Ovary (tissue), 3 donors: ENCODE measurements at regions not wholly inside any gene's neighbourhood (a gene's known extent, or its start where the extent isn't known, plus 50 kb on each side); places are given as distances from the start of the nearest gene placed in this dataset.

Source experiments
- EP300 ChIP-seq: sonication (generic); formaldehyde crosslinking; IDR thresholded peaks from one replicate; pipeline ENCODE4 v1.6.1; 2017; ENCODE audit warnings: antibody characterized with exemption
- POLR2A ChIP-seq: fragments of 450-650 bp; IDR thresholded peaks from one replicate; pipeline ENCODE4 v1.6.1; 2017; ENCODE audit warnings: antibody characterized with exemption, mild to moderate bottlenecking, moderate library complexity
- TF ChIP-seq, protein P1 (sequence below), 3 donors: fragments of 450-650 bp in 2 of 3; fragments of 200-600 bp in 1 of 3; IDR thresholded peaks; one replicate each; pipeline versions ENCODE4 v1.5.1 to v1.8.0; 2016 to 2022; ENCODE audit warnings: antibody characterized with exemption in 3 of 3, mild to moderate bottlenecking in 1 of 3
- donor health status: DM: no; HTN: no; CAD: no.

DNA sequence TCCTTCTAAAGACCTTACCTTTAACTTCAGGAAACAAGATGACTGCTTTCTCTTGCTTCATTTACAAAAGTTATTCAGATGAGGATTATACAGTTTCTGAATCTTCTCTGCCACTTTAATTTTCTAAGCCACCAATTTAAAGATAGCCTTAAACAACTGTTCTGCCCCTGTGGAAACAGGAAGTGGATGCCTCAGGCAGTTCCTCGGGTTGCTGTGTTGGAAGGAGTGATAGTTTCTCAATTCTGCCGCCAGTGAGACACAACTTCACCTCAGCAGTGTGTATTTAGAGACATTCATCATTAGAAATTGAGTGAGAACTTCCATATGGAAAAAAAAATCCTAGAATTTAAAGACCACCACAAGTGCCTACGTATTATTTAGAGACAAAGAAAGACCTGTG is 475.1 kb upstream of the WWC1 start:
- TF ChIP-seq, protein P1, sequence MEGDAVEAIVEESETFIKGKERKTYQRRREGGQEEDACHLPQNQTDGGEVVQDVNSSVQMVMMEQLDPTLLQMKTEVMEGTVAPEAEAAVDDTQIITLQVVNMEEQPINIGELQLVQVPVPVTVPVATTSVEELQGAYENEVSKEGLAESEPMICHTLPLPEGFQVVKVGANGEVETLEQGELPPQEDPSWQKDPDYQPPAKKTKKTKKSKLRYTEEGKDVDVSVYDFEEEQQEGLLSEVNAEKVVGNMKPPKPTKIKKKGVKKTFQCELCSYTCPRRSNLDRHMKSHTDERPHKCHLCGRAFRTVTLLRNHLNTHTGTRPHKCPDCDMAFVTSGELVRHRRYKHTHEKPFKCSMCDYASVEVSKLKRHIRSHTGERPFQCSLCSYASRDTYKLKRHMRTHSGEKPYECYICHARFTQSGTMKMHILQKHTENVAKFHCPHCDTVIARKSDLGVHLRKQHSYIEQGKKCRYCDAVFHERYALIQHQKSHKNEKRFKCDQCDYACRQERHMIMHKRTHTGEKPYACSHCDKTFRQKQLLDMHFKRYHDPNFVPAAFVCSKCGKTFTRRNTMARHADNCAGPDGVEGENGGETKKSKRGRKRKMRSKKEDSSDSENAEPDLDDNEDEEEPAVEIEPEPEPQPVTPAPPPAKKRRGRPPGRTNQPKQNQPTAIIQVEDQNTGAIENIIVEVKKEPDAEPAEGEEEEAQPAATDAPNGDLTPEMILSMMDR (IDR thresholded peaks at IDR 0.05), result no peak
- TF ChIP-seq POLR2A (no peak), EP300 (no peak)
